IMR-90 (cell line): ENCODE measurements at regions not wholly inside any gene's neighbourhood (a gene's known extent, or its start where the extent isn't known, plus 50 kb on each side); places are given as distances from the start of the nearest gene placed in this dataset.

Experiments
- BHLHE40 ChIP-seq: fragments of 150-350 bp; IDR thresholded peaks from 2 replicates; pipeline ENCODE4 v1.6.1; 2016; ENCODE audit warnings: mild to moderate bottlenecking, low read depth, low read length
- CEBPB ChIP-seq: IDR thresholded peaks from 2 replicates; pipeline ENCODE4 v1.6.1; 2012; ENCODE audit warnings: low read depth, low read length, improper control_type of control experiment
- CHD1 ChIP-seq: IDR thresholded peaks from 2 replicates; pipeline ENCODE4 v1.6.1; 2012; ENCODE audit warnings: low read depth, low read length, improper control_type of control experiment
- FOS ChIP-seq: fragments of 150-350 bp; IDR thresholded peaks from 2 replicates; pipeline ENCODE4 v1.6.1; 2016; ENCODE audit warnings: low read depth, low read length
- MAFK ChIP-seq: IDR thresholded peaks from 2 replicates; pipeline ENCODE4 v1.6.1; 2012; ENCODE audit warnings: low read depth, low read length, improper control_type of control experiment
- MXI1 ChIP-seq: IDR thresholded peaks from 2 replicates; pipeline ENCODE4 v1.6.1; 2012; ENCODE audit warnings: low read depth, mild to moderate bottlenecking, low read length, moderate library complexity, borderline replicate concordance
- POLR2A ChIP-seq: IDR thresholded peaks from 2 replicates; pipeline ENCODE4 v1.6.1; 2012; ENCODE audit warnings: mild to moderate bottlenecking, low read depth, low read length
- RAD21 ChIP-seq: IDR thresholded peaks from 2 replicates; pipeline ENCODE4 v1.6.1; 2012; ENCODE audit warnings: low read length, improper control_type of control experiment
- RCOR1 ChIP-seq: IDR thresholded peaks from 2 replicates; pipeline ENCODE4 v1.6.1; 2012; ENCODE audit warnings: mild to moderate bottlenecking, low read length, improper control_type of control experiment; ENCODE audit not compliant: insufficient replicate concordance
- RFX5 ChIP-seq: IDR thresholded peaks from 2 replicates; pipeline ENCODE4 v1.8.0; 2012; ENCODE audit warnings: low read depth, mild to moderate bottlenecking, low read length, moderate library complexity
- SMC3 ChIP-seq: fragments of 150-350 bp; IDR thresholded peaks from 2 replicates; pipeline ENCODE4 v1.6.1; 2016; ENCODE audit warnings: low read depth, mild to moderate bottlenecking, antibody characterized with exemption, low read length, moderate library complexity
- TF ChIP-seq, protein P1 (sequence below): conservative IDR thresholded peaks from 2 replicates; pipeline ENCODE4 v1.5.1; 2012; ENCODE audit warnings: mild to moderate bottlenecking, low read depth, low read length, improper control_type of control experiment
- TF ChIP-seq, protein P2 (sequence below): fragments of 150-350 bp; IDR thresholded peaks from 2 replicates; pipeline ENCODE4 v1.6.1; 2016; ENCODE audit warnings: low read depth, mild to moderate bottlenecking, low read length, moderate library complexity, borderline replicate concordance
- TF ChIP-seq, protein P3 (sequence below): fragments of 150-350 bp; IDR thresholded peaks from 2 replicates; pipeline ENCODE4 v1.6.1; 2017; ENCODE audit warnings: mild to moderate bottlenecking, antibody characterized with exemption, low read length, low read depth

DNA sequence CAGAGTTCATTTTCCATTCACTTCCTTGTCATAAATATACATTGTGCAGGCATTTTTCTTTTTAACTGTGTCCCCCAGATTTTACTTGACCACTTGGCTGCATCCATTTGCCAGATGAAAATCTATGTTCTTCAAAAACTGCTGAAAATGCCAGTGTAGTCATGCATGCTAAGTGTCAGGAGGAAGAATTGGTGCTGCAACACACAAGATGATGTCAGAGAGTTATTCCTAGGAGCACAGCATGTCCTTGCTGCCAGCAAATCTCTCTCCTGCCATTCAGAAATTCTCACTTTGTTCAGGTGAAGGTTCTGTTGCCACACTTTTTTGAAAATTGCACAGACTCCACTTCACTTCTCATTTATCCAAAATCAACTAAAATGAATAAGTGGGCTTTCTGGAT lies 106.4 kb upstream of the MAGI3 start:
- TF ChIP-seq, protein P1, sequence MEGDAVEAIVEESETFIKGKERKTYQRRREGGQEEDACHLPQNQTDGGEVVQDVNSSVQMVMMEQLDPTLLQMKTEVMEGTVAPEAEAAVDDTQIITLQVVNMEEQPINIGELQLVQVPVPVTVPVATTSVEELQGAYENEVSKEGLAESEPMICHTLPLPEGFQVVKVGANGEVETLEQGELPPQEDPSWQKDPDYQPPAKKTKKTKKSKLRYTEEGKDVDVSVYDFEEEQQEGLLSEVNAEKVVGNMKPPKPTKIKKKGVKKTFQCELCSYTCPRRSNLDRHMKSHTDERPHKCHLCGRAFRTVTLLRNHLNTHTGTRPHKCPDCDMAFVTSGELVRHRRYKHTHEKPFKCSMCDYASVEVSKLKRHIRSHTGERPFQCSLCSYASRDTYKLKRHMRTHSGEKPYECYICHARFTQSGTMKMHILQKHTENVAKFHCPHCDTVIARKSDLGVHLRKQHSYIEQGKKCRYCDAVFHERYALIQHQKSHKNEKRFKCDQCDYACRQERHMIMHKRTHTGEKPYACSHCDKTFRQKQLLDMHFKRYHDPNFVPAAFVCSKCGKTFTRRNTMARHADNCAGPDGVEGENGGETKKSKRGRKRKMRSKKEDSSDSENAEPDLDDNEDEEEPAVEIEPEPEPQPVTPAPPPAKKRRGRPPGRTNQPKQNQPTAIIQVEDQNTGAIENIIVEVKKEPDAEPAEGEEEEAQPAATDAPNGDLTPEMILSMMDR: no peak
- TF ChIP-seq CEBPB (no peak), POLR2A (no peak), FOS (no peak), BHLHE40 (no peak), RAD21 (no peak), SMC3 (no peak), MAFK (no peak), RCOR1 (no peak), MXI1 (no peak), RFX5 (no peak), CHD1 (no peak)
- TF ChIP-seq, protein P2, sequence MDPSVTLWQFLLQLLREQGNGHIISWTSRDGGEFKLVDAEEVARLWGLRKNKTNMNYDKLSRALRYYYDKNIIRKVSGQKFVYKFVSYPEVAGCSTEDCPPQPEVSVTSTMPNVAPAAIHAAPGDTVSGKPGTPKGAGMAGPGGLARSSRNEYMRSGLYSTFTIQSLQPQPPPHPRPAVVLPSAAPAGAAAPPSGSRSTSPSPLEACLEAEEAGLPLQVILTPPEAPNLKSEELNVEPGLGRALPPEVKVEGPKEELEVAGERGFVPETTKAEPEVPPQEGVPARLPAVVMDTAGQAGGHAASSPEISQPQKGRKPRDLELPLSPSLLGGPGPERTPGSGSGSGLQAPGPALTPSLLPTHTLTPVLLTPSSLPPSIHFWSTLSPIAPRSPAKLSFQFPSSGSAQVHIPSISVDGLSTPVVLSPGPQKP: no peak
- TF ChIP-seq, protein P3, sequence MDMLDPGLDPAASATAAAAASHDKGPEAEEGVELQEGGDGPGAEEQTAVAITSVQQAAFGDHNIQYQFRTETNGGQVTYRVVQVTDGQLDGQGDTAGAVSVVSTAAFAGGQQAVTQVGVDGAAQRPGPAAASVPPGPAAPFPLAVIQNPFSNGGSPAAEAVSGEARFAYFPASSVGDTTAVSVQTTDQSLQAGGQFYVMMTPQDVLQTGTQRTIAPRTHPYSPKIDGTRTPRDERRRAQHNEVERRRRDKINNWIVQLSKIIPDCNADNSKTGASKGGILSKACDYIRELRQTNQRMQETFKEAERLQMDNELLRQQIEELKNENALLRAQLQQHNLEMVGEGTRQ: no peak
